Right lobe of liver (tissue), 4 donors: ENCODE measurements at regions not wholly inside any gene's neighbourhood (a gene's known extent, or its start where the extent isn't known, plus 50 kb on each side); places are given as distances from the start of the nearest gene placed in this dataset.

Source experiments
- CTCF ChIP-seq, 4 donors: fragments of 200-600 bp in 3 of 4; fragments of 450-650 bp in 1 of 4; IDR thresholded peaks; one replicate each; pipeline versions ENCODE4 v1.5.1 to v1.8.0; 2016 to 2022; ENCODE audit warnings: antibody characterized with exemption in 4 of 4, mild to moderate bottlenecking in 2 of 4
- POLR2A ChIP-seq: fragments of 450-650 bp; IDR thresholded peaks from one replicate; pipeline ENCODE4 v1.6.1; 2017; ENCODE audit warnings: antibody characterized with exemption, mild to moderate bottlenecking
- donor health status: DM: no; HTN: no; CAD: no.
- donor health status: DM: no; HTN: no; CAD: no.
- donor health status: DM: no; HTN: yes; CAD: no.

- no peak for TF ChIP-seq CTCF (IDR thresholded peaks at IDR 0.05)
- no peak for TF ChIP-seq POLR2A
Measured at GRCh38 chr12:131464081-131464480, 246.8 kb upstream of the SFSWAP start.
